ENCODE measurements at regions not wholly inside any gene's neighbourhood (a gene's known extent, or its start where the extent isn't known, plus 50 kb on each side); places are given as distances from the start of the nearest gene placed in this dataset.

DNA sequence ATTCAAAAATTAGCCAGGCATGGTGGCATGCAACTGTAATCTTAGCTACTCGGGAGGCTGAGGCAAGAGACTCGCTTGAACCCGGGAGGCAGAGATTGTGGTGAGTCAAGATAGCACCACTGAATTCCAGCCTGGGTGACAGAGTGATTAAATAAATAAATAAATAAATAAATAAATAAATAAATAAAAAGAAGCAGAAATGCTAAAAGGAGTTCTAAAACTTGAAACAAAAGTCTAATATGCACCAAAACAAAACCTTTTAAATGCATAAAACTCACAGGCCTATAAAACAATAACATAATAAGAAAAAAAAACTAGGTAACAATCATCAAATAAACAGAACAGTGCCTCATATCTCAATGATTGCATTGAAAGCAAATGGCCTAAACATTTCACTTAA lies 1458.9 kb downstream of the AMY1C start:
- no peaks in the 10 kb centered on the region for H3F3A ChIP-seq (ENCODE audit: low read depth)
- no peaks in the 10 kb centered on the region; the same call in 1 of the 2 replicates for H3K9me3 ChIP-seq (ENCODE audit: insufficient read depth, low read depth, low read length)
- no peaks in the 10 kb centered on the region for H3K79me2 ChIP-seq (ENCODE audit: insufficient read depth, low read length)
- H3K4me2 ChIP-seq (ENCODE audit: low read depth, low read length, poor library complexity, severe bottlenecking): no peak overlapping the region
- no peaks in the 10 kb centered on the region for H3K36me3 ChIP-seq (ENCODE audit: insufficient read depth, low read length)
- H3K9me2 ChIP-seq (replicated peaks; ENCODE audit: low read depth, low read length): no peaks in the 10 kb centered on the region
- no peak for TF ChIP-seq EZH2phosphoT487 (IDR thresholded peaks at IDR 0.05; ENCODE audit: borderline replicate concordance)
- TF ChIP-seq, protein P1, sequence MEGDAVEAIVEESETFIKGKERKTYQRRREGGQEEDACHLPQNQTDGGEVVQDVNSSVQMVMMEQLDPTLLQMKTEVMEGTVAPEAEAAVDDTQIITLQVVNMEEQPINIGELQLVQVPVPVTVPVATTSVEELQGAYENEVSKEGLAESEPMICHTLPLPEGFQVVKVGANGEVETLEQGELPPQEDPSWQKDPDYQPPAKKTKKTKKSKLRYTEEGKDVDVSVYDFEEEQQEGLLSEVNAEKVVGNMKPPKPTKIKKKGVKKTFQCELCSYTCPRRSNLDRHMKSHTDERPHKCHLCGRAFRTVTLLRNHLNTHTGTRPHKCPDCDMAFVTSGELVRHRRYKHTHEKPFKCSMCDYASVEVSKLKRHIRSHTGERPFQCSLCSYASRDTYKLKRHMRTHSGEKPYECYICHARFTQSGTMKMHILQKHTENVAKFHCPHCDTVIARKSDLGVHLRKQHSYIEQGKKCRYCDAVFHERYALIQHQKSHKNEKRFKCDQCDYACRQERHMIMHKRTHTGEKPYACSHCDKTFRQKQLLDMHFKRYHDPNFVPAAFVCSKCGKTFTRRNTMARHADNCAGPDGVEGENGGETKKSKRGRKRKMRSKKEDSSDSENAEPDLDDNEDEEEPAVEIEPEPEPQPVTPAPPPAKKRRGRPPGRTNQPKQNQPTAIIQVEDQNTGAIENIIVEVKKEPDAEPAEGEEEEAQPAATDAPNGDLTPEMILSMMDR (conservative IDR thresholded peaks at IDR 0.05; ENCODE audit: low read length): no peak
- no peak overlapping the region for H3K9ac ChIP-seq (ENCODE audit: low read depth, low read length, poor library complexity, severe bottlenecking)
- no peaks in the 10 kb centered on the region for H4K20me1 ChIP-seq (ENCODE audit: insufficient read depth, low read length, poor library complexity, severe bottlenecking)
- no peaks in the 10 kb centered on the region for H3K27me3 ChIP-seq (ENCODE audit: insufficient read depth, low read length, poor library complexity, severe bottlenecking)
- H3K4me3 ChIP-seq (ENCODE audit: low read length, poor library complexity, severe bottlenecking): no peak overlapping the region
- H3K4me1 ChIP-seq (ENCODE audit: insufficient read depth, low read length, poor library complexity, severe bottlenecking): no peaks in the 10 kb centered on the region
- no peak overlapping the region for H2AFZ ChIP-seq (ENCODE audit: low read length)

DNA sequence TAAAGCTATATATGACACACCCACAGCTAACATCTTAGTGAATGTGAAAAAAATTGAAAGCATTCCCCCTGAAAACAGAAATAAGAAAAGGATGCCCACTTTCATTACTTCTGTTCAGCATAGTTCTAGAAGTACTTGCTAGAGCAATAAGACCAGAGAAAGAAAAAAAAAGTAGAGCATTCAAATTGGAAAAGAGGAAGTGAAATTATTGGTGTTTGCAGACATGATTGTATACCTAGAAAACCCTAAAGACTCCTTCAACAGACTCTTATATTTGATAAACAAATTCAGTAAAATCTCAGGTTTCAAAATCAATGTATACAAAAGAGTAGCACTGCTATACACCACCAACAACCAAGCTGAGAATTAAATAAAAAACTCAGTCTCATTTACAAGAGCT lies 1461.0 kb downstream of the AMY1C start:
- H3F3A ChIP-seq (ENCODE audit: low read depth): no peaks in the 10 kb centered on the region
- no peak for TF ChIP-seq EZH2phosphoT487 (IDR thresholded peaks at IDR 0.05; ENCODE audit: borderline replicate concordance)
- TF ChIP-seq, protein P1 (conservative IDR thresholded peaks at IDR 0.05; ENCODE audit: low read length): no peak
- H2AFZ ChIP-seq (ENCODE audit: low read length): no peak overlapping the region
- no peak overlapping the region for H3K4me3 ChIP-seq (ENCODE audit: low read length, poor library complexity, severe bottlenecking)
- no peaks in the 10 kb centered on the region; the same call in 1 of the 2 replicates for H3K9me3 ChIP-seq (ENCODE audit: insufficient read depth, low read depth, low read length)
- no peaks in the 10 kb centered on the region for H3K79me2 ChIP-seq (ENCODE audit: insufficient read depth, low read length)
- no peaks in the 10 kb centered on the region for H3K4me1 ChIP-seq (ENCODE audit: insufficient read depth, low read length, poor library complexity, severe bottlenecking)
- H3K36me3 ChIP-seq (ENCODE audit: insufficient read depth, low read length): no peaks in the 10 kb centered on the region
- H3K27me3 ChIP-seq (ENCODE audit: insufficient read depth, low read length, poor library complexity, severe bottlenecking): no peaks in the 10 kb centered on the region
- no peaks in the 10 kb centered on the region for H4K20me1 ChIP-seq (ENCODE audit: insufficient read depth, low read length, poor library complexity, severe bottlenecking)
- no peaks in the 10 kb centered on the region for H3K9me2 ChIP-seq (replicated peaks; ENCODE audit: low read depth, low read length)
- H3K4me2 ChIP-seq (ENCODE audit: low read depth, low read length, poor library complexity, severe bottlenecking): no peak overlapping the region
- H3K9ac ChIP-seq (ENCODE audit: low read depth, low read length, poor library complexity, severe bottlenecking): no peak overlapping the region

DNA sequence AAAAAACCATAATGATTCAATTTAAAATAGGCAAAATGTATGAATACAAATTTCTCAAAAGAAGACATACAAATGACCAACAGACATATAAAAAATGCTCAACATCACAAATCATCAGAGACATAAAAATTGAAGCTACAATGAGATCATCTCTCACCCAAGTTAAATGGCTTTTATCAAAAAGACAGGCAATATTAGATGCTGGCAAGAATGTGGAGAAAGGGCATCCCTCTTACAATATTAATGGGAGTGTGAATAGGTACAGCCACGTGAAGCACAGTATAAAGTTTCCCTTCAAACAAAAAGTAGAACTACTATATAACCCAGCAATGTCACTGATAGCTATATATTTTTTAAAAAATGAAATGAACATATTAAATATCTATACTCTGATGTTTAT lies 1481.7 kb downstream of the AMY1C start:
- Histone ChIP-seq H3K4me3 (ENCODE audit: low read length, poor library complexity, severe bottlenecking) (no peak overlapping the region), H3K9me2 (replicated peaks; ENCODE audit: low read depth, low read length) (no peaks in the 10 kb centered on the region), H3K36me3 (ENCODE audit: insufficient read depth, low read length) (no peaks in the 10 kb centered on the region), H3K4me1 (ENCODE audit: insufficient read depth, low read length, poor library complexity, severe bottlenecking) (no peaks in the 10 kb centered on the region), H3K79me2 (ENCODE audit: insufficient read depth, low read length) (no peaks in the 10 kb centered on the region), H3K9ac (ENCODE audit: low read depth, low read length, poor library complexity, severe bottlenecking) (no peak overlapping the region), H3K4me2 (ENCODE audit: low read depth, low read length, poor library complexity, severe bottlenecking) (no peak overlapping the region), H4K20me1 (ENCODE audit: insufficient read depth, low read length, poor library complexity, severe bottlenecking) (no peaks in the 10 kb centered on the region), H3K9me3 (ENCODE audit: insufficient read depth, low read depth, low read length) (no peaks in the 10 kb centered on the region), H3F3A (ENCODE audit: low read depth) (no peaks in the 10 kb centered on the region), H3K27me3 (ENCODE audit: insufficient read depth, low read length, poor library complexity, severe bottlenecking) (no peaks in the 10 kb centered on the region), H2AFZ (ENCODE audit: low read length) (no peak overlapping the region)
- TF ChIP-seq EZH2phosphoT487 (IDR thresholded peaks at IDR 0.05; ENCODE audit: borderline replicate concordance): no peak
- TF ChIP-seq, protein P1 (conservative IDR thresholded peaks at IDR 0.05; ENCODE audit: low read length): no peak
